MG63 (cell line): ENCODE measurements at regions not wholly inside any gene's neighbourhood (a gene's known extent, or its start where the extent isn't known, plus 50 kb on each side); places are given as distances from the start of the nearest gene placed in this dataset.

ENCODE experiments used
- DNase-seq: peaks from one replicate; pipeline ENCODE4 v3.0.0-alpha.2; 2020
- H3K27me3 ChIP-seq: fragments of 250-450 bp; sonication (Bioruptor Pico); 2 replicates; pipeline ENCODE4 v1.5.1; 2020; ENCODE audit warnings: mild to moderate bottlenecking, moderate library complexity
- H3K36me3 ChIP-seq: fragments of 250-450 bp; sonication (Bioruptor Pico); 2 replicates; pipeline ENCODE4 v1.5.1; 2020; ENCODE audit warnings: mild to moderate bottlenecking, moderate library complexity
- H3K4me3 ChIP-seq: fragments of 250-450 bp; sonication (Bioruptor Pico); 2 replicates; pipeline ENCODE4 v1.5.1; 2020; ENCODE audit warnings: mild to moderate bottlenecking, moderate library complexity
- H3K9me3 ChIP-seq: fragments of 250-450 bp; sonication (Bioruptor Pico); 2 replicates; pipeline ENCODE4 v1.5.1; 2020; ENCODE audit warnings: mild to moderate bottlenecking, moderate library complexity

- no peak for DNase-seq
These were observed 99.6 kb upstream of the ZNF536 start for GRCh38 chr19:30272554-30272953.

DNA sequence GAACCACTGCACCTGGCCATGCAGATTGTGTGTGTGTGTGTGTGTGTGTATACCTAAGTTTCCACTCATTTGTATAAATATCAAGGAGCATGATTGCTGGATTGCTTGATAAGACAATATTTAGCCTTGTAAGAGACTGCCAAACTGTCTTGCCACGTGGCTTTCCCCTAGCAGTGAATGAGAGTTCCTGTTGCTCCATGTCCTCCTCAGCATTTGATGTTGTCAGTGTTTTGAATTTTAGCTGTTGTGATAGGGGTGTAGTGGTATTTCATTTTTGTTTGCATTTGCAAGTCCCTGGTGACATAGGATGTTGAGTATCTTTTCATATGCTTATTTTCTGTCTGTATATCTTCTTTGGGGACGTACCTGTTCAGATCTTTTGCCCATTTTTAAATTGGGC is 99.0 kb upstream of the ZNF536 start:
- no peak for DNase-seq
- peaks cover 5% of the 10 kb centered on the region for H3K27me3 ChIP-seq
- no peaks in the 10 kb centered on the region for H3K36me3 ChIP-seq
- H3K9me3 ChIP-seq: peaks cover 4% of the 10 kb centered on the region; the same call in 1 of the 2 replicates
- H3K4me3 ChIP-seq: no peak overlapping the region

More at GRCh38 chr19:30272554-30272953, 99.6 kb upstream of the ZNF536 start:
- Histone ChIP-seq H3K27me3 (peaks cover 5% of the 10 kb centered on the region), H3K9me3 (peaks cover 4% of the 10 kb centered on the region; the same call in 1 of the 2 replicates), H3K4me3 (no peak overlapping the region), H3K36me3 (no peaks in the 10 kb centered on the region)

DNA sequence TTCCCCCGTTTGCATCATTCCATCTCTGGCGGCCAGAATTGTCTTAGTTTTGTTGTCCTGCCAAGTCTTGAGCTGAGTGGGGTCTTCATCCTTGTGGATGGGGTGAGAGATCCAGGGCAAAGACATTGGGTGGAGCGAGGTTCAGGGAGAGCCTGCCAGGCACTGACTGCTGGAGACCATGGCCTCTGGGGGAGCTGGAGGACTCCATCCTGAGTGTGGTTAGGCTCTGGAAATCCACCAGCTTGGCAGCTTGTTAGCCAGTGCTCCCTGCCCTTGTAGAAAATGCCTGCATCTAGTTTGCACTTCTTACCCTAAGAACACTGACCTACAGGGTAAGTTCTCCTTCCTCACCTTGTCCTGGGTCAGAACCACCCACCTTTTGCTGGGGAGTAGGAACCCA is 97.2 kb upstream of the ZNF536 start:
- Histone ChIP-seq H3K9me3 (peaks cover 4% of the 10 kb centered on the region; the same call in 1 of the 2 replicates), H3K4me3 (no peak overlapping the region)
- DNase-seq: no peak

GRCh38 chr19:30276011-30276882 is 95.9 kb upstream of the ZNF536 start:
- H3K9me3 ChIP-seq: peaks cover 4% of the 10 kb centered on the region; the same call in 1 of the 2 replicates
- no peak overlapping the region for H3K4me3 ChIP-seq
- peaks cover 5% of the 10 kb centered on the region for H3K27me3 ChIP-seq
- no peaks in the 10 kb centered on the region for H3K36me3 ChIP-seq
- no peak for DNase-seq

More for the DNA sequence above, 97.2 kb upstream of the ZNF536 start:
- no peaks in the 10 kb centered on the region for H3K36me3 ChIP-seq
- peaks cover 5% of the 10 kb centered on the region for H3K27me3 ChIP-seq

GRCh38 chr19:30276883-30277280 is 95.3 kb upstream of the ZNF536 start:
- H3K4me3 ChIP-seq: no peak overlapping the region
- H3K27me3 ChIP-seq: peaks cover 5% of the 10 kb centered on the region
- H3K9me3 ChIP-seq: peaks cover 4% of the 10 kb centered on the region; the same call in 1 of the 2 replicates
- H3K36me3 ChIP-seq: no peaks in the 10 kb centered on the region
- no peak for DNase-seq

DNA sequence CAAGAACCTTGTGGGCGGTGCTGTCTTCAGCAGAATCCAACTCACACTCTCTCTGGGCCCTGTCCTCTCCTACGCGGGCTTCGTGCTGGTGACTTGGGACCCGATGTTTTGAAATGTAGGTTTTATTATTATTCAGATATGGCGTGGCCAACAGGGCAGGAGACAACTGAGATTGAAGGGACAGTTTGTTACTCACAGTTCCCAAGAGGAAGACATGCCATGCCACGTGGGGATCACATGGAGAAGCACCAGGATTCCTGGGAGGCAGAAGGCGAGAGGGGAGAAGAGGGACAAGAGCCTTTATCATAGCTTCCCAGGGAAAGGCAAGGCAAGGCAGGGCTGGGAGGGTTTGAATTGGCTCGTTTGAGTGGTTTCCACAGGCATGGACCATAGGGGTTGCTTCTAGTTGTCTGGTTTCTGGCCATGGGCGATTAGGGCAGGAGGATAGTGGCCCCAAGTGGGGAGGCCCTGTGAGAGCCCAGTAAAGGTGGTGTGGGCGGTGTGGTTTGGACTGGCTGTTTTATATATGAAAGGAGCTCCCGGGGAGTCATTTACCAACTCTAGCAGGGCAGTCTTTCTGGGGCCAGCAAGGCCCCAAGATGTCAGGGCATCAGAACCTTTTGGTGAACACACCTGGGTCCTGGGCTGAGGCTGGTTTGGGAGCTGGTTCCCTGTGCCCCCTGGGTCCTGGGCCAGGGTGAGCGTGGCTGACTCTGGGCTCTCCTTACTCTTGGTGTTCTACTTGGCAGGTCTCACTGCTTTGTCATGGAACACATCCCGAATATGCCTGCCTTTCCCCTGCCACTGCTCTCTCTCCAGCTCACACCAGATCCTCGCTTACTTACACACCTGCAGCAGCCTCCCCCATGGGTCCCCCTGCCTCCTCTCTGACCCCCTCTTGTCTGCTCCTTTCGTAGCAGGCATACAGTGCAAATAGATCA is 94.0 kb upstream of the ZNF536 start:
- H3K4me3 ChIP-seq: no peak overlapping the region
- peaks cover 4% of the 10 kb centered on the region; the same call in 1 of the 2 replicates for H3K9me3 ChIP-seq
- no peaks in the 10 kb centered on the region for H3K36me3 ChIP-seq
- H3K27me3 ChIP-seq: peaks cover 5% of the 10 kb centered on the region
- no peak for DNase-seq

DNA sequence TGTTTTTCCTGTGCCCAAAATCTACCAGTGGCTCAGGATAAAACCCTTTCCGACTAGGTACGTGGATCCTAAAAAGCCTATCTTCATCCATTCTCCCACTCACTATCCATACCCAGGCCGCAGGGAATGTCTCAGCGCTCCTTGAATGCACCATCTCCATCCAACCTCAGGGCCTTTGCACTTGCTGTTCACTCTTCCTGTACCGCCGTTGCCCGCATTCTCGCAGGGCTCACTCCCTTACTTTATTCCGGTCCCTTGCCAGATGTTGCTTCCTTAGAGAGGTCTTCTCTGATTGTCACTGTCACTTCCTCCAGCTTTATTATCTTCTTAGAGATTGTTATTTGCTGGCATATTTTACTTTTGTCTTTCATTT is 93.3 kb upstream of the ZNF536 start:
- no peaks in the 10 kb centered on the region for H3K36me3 ChIP-seq
- no peaks in the 10 kb centered on the region for H3K9me3 ChIP-seq
- H3K27me3 ChIP-seq: peaks cover 3% of the 10 kb centered on the region
- H3K4me3 ChIP-seq: no peak overlapping the region
- DNase-seq: no peak

DNA sequence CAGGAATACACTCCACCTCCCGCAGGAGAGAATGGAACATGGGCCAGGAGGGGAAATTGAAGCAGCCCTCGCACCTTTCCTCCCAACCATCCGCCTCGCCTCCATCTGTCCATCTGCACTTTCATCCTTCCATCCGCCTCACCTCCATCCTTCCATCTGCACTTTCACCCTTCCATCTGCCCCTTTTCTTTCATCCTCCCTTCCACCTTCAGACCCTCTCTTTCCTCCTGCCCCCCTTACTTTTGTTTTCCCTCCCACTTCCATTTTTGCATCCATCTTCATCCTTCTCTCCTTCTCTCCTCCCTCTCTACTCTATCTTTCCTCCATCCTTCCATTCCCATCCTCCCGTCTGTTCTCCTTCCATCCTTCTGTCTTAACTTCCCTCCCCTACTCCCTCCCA is 92.2 kb upstream of the ZNF536 start:
- Histone ChIP-seq H3K9me3 (no peaks in the 10 kb centered on the region), H3K4me3 (no peak overlapping the region), H3K27me3 (no peaks in the 10 kb centered on the region; the same call in 1 of the 2 replicates), H3K36me3 (no peaks in the 10 kb centered on the region)
- DNase-seq: no peak

DNA sequence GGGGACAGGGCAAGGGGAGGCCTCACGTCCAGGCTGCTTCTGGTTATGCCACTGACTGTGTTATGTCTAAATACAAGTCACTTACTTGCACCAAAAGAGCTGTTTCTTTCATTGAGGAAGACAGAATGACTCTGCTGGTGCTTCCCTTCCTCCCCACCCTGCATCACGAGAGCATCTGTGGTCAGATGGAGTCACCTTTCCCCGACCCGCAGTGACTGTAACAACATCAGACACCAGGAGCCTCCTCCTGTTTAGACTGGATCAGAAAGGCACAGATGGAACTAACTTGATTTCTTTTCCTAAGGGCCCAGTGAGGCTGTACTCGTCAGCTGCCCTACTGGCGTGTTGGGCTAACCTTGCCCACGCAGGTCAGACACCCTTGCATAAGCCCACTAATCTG is 90.3 kb upstream of the ZNF536 start:
- H3K36me3 ChIP-seq: no peaks in the 10 kb centered on the region
- H3K27me3 ChIP-seq: no peaks in the 10 kb centered on the region; the same call in 1 of the 2 replicates
- no peak overlapping the region for H3K4me3 ChIP-seq
- no peak for DNase-seq
- H3K9me3 ChIP-seq: no peaks in the 10 kb centered on the region

GRCh38 chr19:30283556-30283955 is 88.6 kb upstream of the ZNF536 start:
- Histone ChIP-seq H3K27me3 (no peaks in the 10 kb centered on the region; the same call in 1 of the 2 replicates), H3K4me3 (no peak overlapping the region), H3K9me3 (no peaks in the 10 kb centered on the region), H3K36me3 (no peaks in the 10 kb centered on the region)
- DNase-seq: no peak

DNA sequence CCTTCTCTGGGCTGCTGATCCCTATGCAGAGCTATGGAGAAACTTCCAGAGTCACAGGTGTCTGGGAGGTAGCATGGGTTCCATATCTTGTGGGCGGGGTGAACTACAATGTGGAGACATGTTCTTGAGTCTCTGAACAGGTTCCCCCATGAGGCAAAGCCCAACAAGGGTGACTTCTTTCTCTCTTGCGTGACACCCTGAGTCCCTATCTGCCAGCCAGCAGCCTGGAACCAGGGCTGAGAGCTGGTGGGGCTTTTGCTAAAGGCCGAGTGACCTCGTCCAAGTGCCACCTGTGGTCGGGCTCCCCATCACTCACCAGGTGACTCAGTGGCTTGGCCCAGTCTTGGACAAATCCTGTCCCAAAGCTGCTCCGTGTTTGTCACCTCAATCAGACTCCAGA is 88.0 kb upstream of the ZNF536 start:
- no peaks in the 10 kb centered on the region; the same call in 1 of the 2 replicates for H3K27me3 ChIP-seq
- no peaks in the 10 kb centered on the region for H3K36me3 ChIP-seq
- no peak overlapping the region for H3K4me3 ChIP-seq
- H3K9me3 ChIP-seq: no peaks in the 10 kb centered on the region
- no peak for DNase-seq

- H3K4me3 ChIP-seq: no peak overlapping the region
- no peak for DNase-seq
- no peaks in the 10 kb centered on the region; the same call in 1 of the 2 replicates for H3K27me3 ChIP-seq
- H3K36me3 ChIP-seq: no peaks in the 10 kb centered on the region
- no peaks in the 10 kb centered on the region for H3K9me3 ChIP-seq
These were observed 87.3 kb upstream of the ZNF536 start for GRCh38 chr19:30284885-30285284.

DNA sequence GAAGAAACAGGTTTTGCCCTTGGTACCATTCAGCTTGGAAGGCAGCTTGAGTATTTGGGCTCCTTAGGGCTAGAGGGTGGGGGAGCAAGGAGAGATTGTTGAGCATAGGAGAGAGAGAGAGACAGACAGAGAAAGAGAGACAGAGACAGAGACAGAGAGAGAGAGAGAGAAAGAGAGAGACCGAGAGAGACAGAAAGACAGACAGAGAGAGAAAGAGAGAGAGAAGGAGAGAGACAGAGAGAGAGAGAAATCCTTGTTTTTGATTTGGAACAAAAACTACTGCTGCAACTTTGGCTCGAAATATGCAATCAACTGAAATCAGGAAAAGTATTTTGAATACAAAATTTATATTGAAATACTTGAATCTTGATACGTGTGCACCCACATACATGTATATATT is 85.8 kb upstream of the ZNF536 start:
- no peaks in the 10 kb centered on the region for H3K36me3 ChIP-seq
- no peak for DNase-seq
- H3K4me3 ChIP-seq: no peak overlapping the region
- H3K9me3 ChIP-seq: no peaks in the 10 kb centered on the region
- no peaks in the 10 kb centered on the region; the same call in 1 of the 2 replicates for H3K27me3 ChIP-seq

DNA sequence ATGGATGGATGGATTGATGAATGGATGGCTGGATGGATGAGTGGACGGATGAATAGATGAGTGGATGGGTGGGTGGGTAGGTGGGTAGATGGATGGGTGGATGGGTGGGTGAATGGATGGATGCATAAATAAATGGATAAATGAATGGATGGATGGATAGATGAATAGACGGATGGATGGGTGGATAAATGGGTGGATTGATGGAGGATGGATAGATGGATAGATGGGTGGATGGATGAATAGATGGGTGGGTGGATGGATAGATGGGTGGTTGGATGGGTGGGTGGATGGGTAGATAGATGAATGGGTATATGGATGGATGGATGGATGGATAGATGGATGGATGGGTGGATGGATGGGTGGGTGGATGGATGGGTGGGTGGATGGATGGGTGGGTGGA is 84.9 kb upstream of the ZNF536 start:
- no peaks in the 10 kb centered on the region for H3K36me3 ChIP-seq
- no peak for DNase-seq
- H3K4me3 ChIP-seq: no peak overlapping the region
- no peaks in the 10 kb centered on the region; the same call in 1 of the 2 replicates for H3K27me3 ChIP-seq
- H3K9me3 ChIP-seq: no peaks in the 10 kb centered on the region

DNA sequence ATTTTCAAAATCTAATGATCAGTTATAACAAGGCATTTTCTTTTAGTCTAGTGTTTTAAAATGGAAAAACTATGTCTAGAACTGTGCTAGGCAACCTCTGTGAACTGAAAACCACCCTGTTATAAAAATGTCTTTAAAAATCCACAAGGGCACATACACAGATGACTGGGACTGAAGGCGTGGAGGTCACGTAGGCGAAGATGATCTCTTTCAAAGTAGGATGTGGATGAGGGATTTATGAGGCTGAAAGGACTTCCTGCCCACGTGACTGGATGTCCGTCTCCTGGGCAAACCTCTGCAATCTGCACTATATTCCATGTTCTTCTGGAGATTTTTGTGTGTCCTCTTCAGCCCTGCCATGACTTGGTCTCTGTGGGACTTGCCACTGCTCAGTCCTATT is 84.2 kb upstream of the ZNF536 start:
- no peaks in the 10 kb centered on the region for H3K36me3 ChIP-seq
- no peaks in the 10 kb centered on the region; the same call in 1 of the 2 replicates for H3K27me3 ChIP-seq
- no peaks in the 10 kb centered on the region for H3K9me3 ChIP-seq
- no peak overlapping the region for H3K4me3 ChIP-seq
- no peak for DNase-seq

- H3K36me3 ChIP-seq: no peaks in the 10 kb centered on the region
- no peak for DNase-seq
- H3K27me3 ChIP-seq: no peaks in the 10 kb centered on the region
- H3K4me3 ChIP-seq: no peak overlapping the region
- no peaks in the 10 kb centered on the region for H3K9me3 ChIP-seq
These were observed 83.3 kb upstream of the ZNF536 start for GRCh38 chr19:30288911-30289310.

DNA sequence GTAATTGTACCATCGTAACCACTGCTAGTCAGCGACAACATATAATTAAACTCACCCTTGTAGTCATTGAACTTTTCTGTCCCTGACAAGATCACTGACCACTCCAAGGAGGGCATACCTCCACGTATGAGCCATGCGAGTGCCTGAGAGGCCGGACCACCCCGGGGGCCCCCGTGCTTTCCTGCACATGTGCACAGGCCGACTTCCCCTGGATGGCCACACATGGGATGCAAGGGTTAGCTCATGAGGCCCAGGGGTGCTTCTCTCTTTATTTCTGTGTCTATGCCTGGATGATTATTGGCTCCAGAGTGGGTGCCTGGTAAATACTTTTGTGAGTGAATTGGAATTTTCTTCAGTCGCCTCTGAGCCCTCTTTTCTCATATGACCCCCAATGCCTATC is 82.8 kb upstream of the ZNF536 start:
- no peak for DNase-seq
- H3K4me3 ChIP-seq: no peak overlapping the region
- no peaks in the 10 kb centered on the region for H3K36me3 ChIP-seq

More for the DNA sequence above, 82.8 kb upstream of the ZNF536 start:
- H3K9me3 ChIP-seq: no peaks in the 10 kb centered on the region
- H3K27me3 ChIP-seq: no peaks in the 10 kb centered on the region
